Lower leg skin (tissue), 3 donors: ENCODE measurements at regions not wholly inside any gene's neighbourhood (a gene's known extent, or its start where the extent isn't known, plus 50 kb on each side); places are given as distances from the start of the nearest gene placed in this dataset.

ENCODE experiments used
- POLR2A ChIP-seq, 2 donors: fragments of 450-650 bp; IDR thresholded peaks; one replicate each; pipeline ENCODE4 v1.6.1; 2016 to 2017; ENCODE audit warnings: antibody characterized with exemption in 2 of 2, mild to moderate bottlenecking in 1 of 2, moderate library complexity in 1 of 2
- TF ChIP-seq, protein P1 (sequence below), 3 donors: fragments of 450-650 bp; IDR thresholded peaks; one replicate each; pipeline ENCODE4 v1.5.1; 2016; ENCODE audit warnings: antibody characterized with exemption in 3 of 3, mild to moderate bottlenecking in 3 of 3, moderate library complexity in 2 of 3

DNA sequence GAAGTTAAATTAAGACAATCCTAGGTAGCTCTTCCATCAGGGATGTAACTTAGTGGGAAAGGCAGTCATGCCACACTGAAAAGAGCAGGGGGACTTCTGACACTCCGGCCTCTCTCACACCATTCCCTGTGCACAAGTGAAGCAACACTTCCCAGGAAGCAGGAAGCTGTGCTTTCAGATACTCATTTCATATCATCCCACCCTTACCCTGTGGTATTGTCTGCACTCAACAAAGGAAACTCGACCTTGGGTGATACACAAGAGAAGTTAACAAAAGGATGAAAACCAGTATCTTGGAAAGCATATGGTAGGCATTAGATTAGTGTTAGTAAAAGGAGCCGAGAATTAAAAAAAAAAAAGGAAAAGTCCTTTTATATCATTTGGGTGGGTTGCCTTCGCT is 61.3 kb upstream of the MDM1 start:
- TF ChIP-seq, protein P1, sequence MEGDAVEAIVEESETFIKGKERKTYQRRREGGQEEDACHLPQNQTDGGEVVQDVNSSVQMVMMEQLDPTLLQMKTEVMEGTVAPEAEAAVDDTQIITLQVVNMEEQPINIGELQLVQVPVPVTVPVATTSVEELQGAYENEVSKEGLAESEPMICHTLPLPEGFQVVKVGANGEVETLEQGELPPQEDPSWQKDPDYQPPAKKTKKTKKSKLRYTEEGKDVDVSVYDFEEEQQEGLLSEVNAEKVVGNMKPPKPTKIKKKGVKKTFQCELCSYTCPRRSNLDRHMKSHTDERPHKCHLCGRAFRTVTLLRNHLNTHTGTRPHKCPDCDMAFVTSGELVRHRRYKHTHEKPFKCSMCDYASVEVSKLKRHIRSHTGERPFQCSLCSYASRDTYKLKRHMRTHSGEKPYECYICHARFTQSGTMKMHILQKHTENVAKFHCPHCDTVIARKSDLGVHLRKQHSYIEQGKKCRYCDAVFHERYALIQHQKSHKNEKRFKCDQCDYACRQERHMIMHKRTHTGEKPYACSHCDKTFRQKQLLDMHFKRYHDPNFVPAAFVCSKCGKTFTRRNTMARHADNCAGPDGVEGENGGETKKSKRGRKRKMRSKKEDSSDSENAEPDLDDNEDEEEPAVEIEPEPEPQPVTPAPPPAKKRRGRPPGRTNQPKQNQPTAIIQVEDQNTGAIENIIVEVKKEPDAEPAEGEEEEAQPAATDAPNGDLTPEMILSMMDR (IDR thresholded peaks at IDR 0.05) = no peak
- no peak for TF ChIP-seq POLR2A (IDR thresholded peaks at IDR 0.05)
